ENCODE measurements at regions not wholly inside any gene's neighbourhood (a gene's known extent, or its start where the extent isn't known, plus 50 kb on each side); places are given as distances from the start of the nearest gene placed in this dataset.

- ATAC-seq (no peak), DNase-seq (no peak)
- Mint-ChIP-seq H3K4me3 (no peak overlapping the region), H3K27ac (no peak overlapping the region), H3K27me3 (no peaks in the 10 kb centered on the region), H3K4me1 (no peaks in the 10 kb centered on the region), H3K36me3 (ENCODE audit: low read depth) (no peaks in the 10 kb centered on the region), H3K9me3 (peaks cover 24% of the 10 kb centered on the region)
Measured at GRCh38 chr3:74564560-74564959, 49.9 kb downstream of the CNTN3 start.

- Mint-ChIP-seq H3K4me3 (no peak overlapping the region), H3K36me3 (ENCODE audit: low read depth) (no peaks in the 10 kb centered on the region), H3K4me1 (no peaks in the 10 kb centered on the region), H3K27me3 (no peaks in the 10 kb centered on the region), H3K27ac (no peak overlapping the region), H3K9me3 (peaks cover 15% of the 10 kb centered on the region)
- no peak for DNase-seq
- no peak for ATAC-seq
Measured at GRCh38 chr3:74562558-74563269, 51.7 kb downstream of the CNTN3 start.

GRCh38 chr3:74561881-74562280 is 52.6 kb downstream of the CNTN3 start:
- Mint-ChIP-seq H3K4me3 (no peak overlapping the region), H3K27me3 (no peaks in the 10 kb centered on the region), H3K27ac (no peak overlapping the region), H3K9me3 (peaks cover 12% of the 10 kb centered on the region), H3K4me1 (no peaks in the 10 kb centered on the region), H3K36me3 (ENCODE audit: low read depth) (no peaks in the 10 kb centered on the region)
- no peak for DNase-seq
- no peak for ATAC-seq

- H3K4me3 Mint-ChIP-seq = no peak overlapping the region
- no peaks in the 10 kb centered on the region for H3K4me1 Mint-ChIP-seq
- no peak for ATAC-seq
- H3K36me3 Mint-ChIP-seq (ENCODE audit: low read depth) = no peaks in the 10 kb centered on the region
- H3K27ac Mint-ChIP-seq = no peak overlapping the region
- DNase-seq = no peak
- H3K27me3 Mint-ChIP-seq = no peaks in the 10 kb centered on the region
- peaks cover 17% of the 10 kb centered on the region for H3K9me3 Mint-ChIP-seq
Measured at GRCh38 chr3:74559261-74559660, 55.2 kb downstream of the CNTN3 start.

GRCh38 chr3:74550686-74551085 is 63.8 kb downstream of the CNTN3 start:
- Mint-ChIP-seq H3K36me3 (ENCODE audit: low read depth) (no peaks in the 10 kb centered on the region), H3K27me3 (no peaks in the 10 kb centered on the region), H3K4me3 (no peak overlapping the region), H3K27ac (no peak overlapping the region), H3K9me3 (peaks cover 33% of the 10 kb centered on the region), H3K4me1 (no peaks in the 10 kb centered on the region)
- DNase-seq = no peak
- no peak for ATAC-seq

GRCh38 chr3:74546426-74546825 is 68.0 kb downstream of the CNTN3 start:
- H3K27ac Mint-ChIP-seq = no peak overlapping the region
- no peaks in the 10 kb centered on the region for H3K36me3 Mint-ChIP-seq (ENCODE audit: low read depth)
- H3K27me3 Mint-ChIP-seq = no peaks in the 10 kb centered on the region
- peaks cover 20% of the 10 kb centered on the region for H3K9me3 Mint-ChIP-seq
- H3K4me3 Mint-ChIP-seq = no peak overlapping the region
- ATAC-seq (no peak), DNase-seq (no peak)
- no peaks in the 10 kb centered on the region for H3K4me1 Mint-ChIP-seq

GRCh38 chr3:74542441-74542840 is 72.0 kb downstream of the CNTN3 start:
- ATAC-seq (no peak), DNase-seq (no peak)
- H3K27me3 Mint-ChIP-seq = no peaks in the 10 kb centered on the region
- H3K9me3 Mint-ChIP-seq = peaks cover 16% of the 10 kb centered on the region
- H3K27ac Mint-ChIP-seq = no peak overlapping the region
- no peak overlapping the region for H3K4me3 Mint-ChIP-seq
- no peaks in the 10 kb centered on the region for H3K36me3 Mint-ChIP-seq (ENCODE audit: low read depth)
- no peaks in the 10 kb centered on the region for H3K4me1 Mint-ChIP-seq

GRCh38 chr3:74539876-74540275 is 74.6 kb downstream of the CNTN3 start:
- Mint-ChIP-seq H3K9me3 (peaks cover 16% of the 10 kb centered on the region), H3K36me3 (ENCODE audit: low read depth) (no peaks in the 10 kb centered on the region), H3K4me3 (no peak overlapping the region), H3K27me3 (no peaks in the 10 kb centered on the region), H3K27ac (no peak overlapping the region), H3K4me1 (no peaks in the 10 kb centered on the region)
- DNase-seq = no peak
- no peak for ATAC-seq

GRCh38 chr3:74538669-74539068 is 75.8 kb downstream of the CNTN3 start:
- Mint-ChIP-seq H3K27me3 (no peaks in the 10 kb centered on the region), H3K9me3 (peaks cover 5% of the 10 kb centered on the region), H3K27ac (no peak overlapping the region), H3K36me3 (ENCODE audit: low read depth) (no peaks in the 10 kb centered on the region), H3K4me1 (no peaks in the 10 kb centered on the region), H3K4me3 (no peak overlapping the region)
- DNase-seq = no peak
- no peak for ATAC-seq

- Mint-ChIP-seq H3K9me3 (peaks cover 4% of the 10 kb centered on the region), H3K4me1 (no peaks in the 10 kb centered on the region), H3K27me3 (no peaks in the 10 kb centered on the region), H3K4me3 (no peak overlapping the region), H3K27ac (no peak overlapping the region), H3K36me3 (ENCODE audit: low read depth) (no peaks in the 10 kb centered on the region)
- DNase-seq (no peak), ATAC-seq (no peak)
Measured at GRCh38 chr3:74537857-74538256, 76.6 kb downstream of the CNTN3 start.

GRCh38 chr3:74537164-74537563 is 77.3 kb downstream of the CNTN3 start:
- no peak overlapping the region for H3K27ac Mint-ChIP-seq
- no peaks in the 10 kb centered on the region for H3K4me1 Mint-ChIP-seq
- H3K36me3 Mint-ChIP-seq (ENCODE audit: low read depth) = no peaks in the 10 kb centered on the region
- peaks cover 4% of the 10 kb centered on the region for H3K9me3 Mint-ChIP-seq
- ATAC-seq (no peak), DNase-seq (no peak)
- no peaks in the 10 kb centered on the region for H3K27me3 Mint-ChIP-seq
- H3K4me3 Mint-ChIP-seq = no peak overlapping the region

- no peaks in the 10 kb centered on the region for H3K4me1 Mint-ChIP-seq
- ATAC-seq (no peak), DNase-seq (no peak)
- H3K36me3 Mint-ChIP-seq (ENCODE audit: low read depth) = no peaks in the 10 kb centered on the region
- no peak overlapping the region for H3K4me3 Mint-ChIP-seq
- H3K9me3 Mint-ChIP-seq = peaks cover 13% of the 10 kb centered on the region
- no peak overlapping the region for H3K27ac Mint-ChIP-seq
- no peaks in the 10 kb centered on the region for H3K27me3 Mint-ChIP-seq
Measured at GRCh38 chr3:74535281-74535680, 79.2 kb downstream of the CNTN3 start.

GRCh38 chr3:74534611-74535010 is 79.8 kb downstream of the CNTN3 start:
- DNase-seq (no peak), ATAC-seq (no peak)
- peaks cover 13% of the 10 kb centered on the region for H3K9me3 Mint-ChIP-seq
- no peaks in the 10 kb centered on the region for H3K4me1 Mint-ChIP-seq
- H3K36me3 Mint-ChIP-seq (ENCODE audit: low read depth) = no peaks in the 10 kb centered on the region
- H3K27me3 Mint-ChIP-seq = no peaks in the 10 kb centered on the region
- H3K4me3 Mint-ChIP-seq = no peak overlapping the region
- no peak overlapping the region for H3K27ac Mint-ChIP-seq

GRCh38 chr3:74532446-74532845 is 82.0 kb downstream of the CNTN3 start:
- H3K4me3 Mint-ChIP-seq = no peak overlapping the region
- H3K9me3 Mint-ChIP-seq = peaks cover 10% of the 10 kb centered on the region
- no peaks in the 10 kb centered on the region for H3K27me3 Mint-ChIP-seq
- DNase-seq = no peak
- no peaks in the 10 kb centered on the region for H3K4me1 Mint-ChIP-seq
- no peaks in the 10 kb centered on the region for H3K36me3 Mint-ChIP-seq (ENCODE audit: low read depth)
- H3K27ac Mint-ChIP-seq = no peak overlapping the region
- no peak for ATAC-seq

GRCh38 chr3:74531491-74531890 is 83.0 kb downstream of the CNTN3 start:
- no peaks in the 10 kb centered on the region for H3K4me1 Mint-ChIP-seq
- no peak overlapping the region for H3K27ac Mint-ChIP-seq
- no peak overlapping the region for H3K4me3 Mint-ChIP-seq
- no peaks in the 10 kb centered on the region for H3K27me3 Mint-ChIP-seq
- ATAC-seq (no peak), DNase-seq (no peak)
- H3K36me3 Mint-ChIP-seq (ENCODE audit: low read depth) = no peaks in the 10 kb centered on the region
- H3K9me3 Mint-ChIP-seq = peaks cover 9% of the 10 kb centered on the region

GRCh38 chr3:74529145-74529544 is 85.3 kb downstream of the CNTN3 start:
- H3K27me3 Mint-ChIP-seq = no peaks in the 10 kb centered on the region
- H3K9me3 Mint-ChIP-seq = peaks cover 9% of the 10 kb centered on the region
- H3K4me3 Mint-ChIP-seq = no peak overlapping the region
- ATAC-seq = no peak
- no peaks in the 10 kb centered on the region for H3K36me3 Mint-ChIP-seq (ENCODE audit: low read depth)
- no peak overlapping the region for H3K27ac Mint-ChIP-seq
- no peak for DNase-seq
- no peaks in the 10 kb centered on the region for H3K4me1 Mint-ChIP-seq
